ENCODE measurements at regions not wholly inside any gene's neighbourhood (a gene's known extent, or its start where the extent isn't known, plus 50 kb on each side); places are given as distances from the start of the nearest gene placed in this dataset.

DNA sequence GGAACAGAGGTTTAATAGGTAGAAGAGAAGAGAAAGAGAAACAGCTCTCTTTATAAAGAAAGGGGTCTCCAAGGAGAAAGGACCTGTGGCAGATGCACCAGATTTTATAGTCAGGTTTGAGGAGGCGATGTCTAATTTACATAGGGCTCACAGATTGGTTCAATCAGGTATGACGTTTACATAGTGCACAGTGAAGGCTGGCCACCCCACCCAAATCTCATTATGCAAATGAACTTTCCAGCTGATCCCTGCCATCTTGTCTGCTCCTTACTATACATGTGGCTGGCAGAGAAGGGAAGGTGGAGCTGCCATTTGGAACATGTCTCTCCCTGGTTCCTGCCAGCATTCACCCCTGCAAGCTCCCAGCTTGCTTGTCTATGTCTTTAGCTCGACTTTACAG lies 557.8 kb downstream of the SUCLG1 start:
- TF ChIP-seq, protein P1, sequence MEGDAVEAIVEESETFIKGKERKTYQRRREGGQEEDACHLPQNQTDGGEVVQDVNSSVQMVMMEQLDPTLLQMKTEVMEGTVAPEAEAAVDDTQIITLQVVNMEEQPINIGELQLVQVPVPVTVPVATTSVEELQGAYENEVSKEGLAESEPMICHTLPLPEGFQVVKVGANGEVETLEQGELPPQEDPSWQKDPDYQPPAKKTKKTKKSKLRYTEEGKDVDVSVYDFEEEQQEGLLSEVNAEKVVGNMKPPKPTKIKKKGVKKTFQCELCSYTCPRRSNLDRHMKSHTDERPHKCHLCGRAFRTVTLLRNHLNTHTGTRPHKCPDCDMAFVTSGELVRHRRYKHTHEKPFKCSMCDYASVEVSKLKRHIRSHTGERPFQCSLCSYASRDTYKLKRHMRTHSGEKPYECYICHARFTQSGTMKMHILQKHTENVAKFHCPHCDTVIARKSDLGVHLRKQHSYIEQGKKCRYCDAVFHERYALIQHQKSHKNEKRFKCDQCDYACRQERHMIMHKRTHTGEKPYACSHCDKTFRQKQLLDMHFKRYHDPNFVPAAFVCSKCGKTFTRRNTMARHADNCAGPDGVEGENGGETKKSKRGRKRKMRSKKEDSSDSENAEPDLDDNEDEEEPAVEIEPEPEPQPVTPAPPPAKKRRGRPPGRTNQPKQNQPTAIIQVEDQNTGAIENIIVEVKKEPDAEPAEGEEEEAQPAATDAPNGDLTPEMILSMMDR (IDR thresholded peaks at IDR 0.05): no peak
- TF ChIP-seq POLR2AphosphoS5 (IDR thresholded peaks at IDR 0.05) (no peak), POLR2A (IDR thresholded peaks at IDR 0.05) (no peak)

All from breast epithelium (tissue), 3 donors.